ENCODE measurements at regions not wholly inside any gene's neighbourhood (a gene's known extent, or its start where the extent isn't known, plus 50 kb on each side); places are given as distances from the start of the nearest gene placed in this dataset.
A peak's percentile ranks its signal among the peaks of the same experiment; 100 is the strongest.

DNA sequence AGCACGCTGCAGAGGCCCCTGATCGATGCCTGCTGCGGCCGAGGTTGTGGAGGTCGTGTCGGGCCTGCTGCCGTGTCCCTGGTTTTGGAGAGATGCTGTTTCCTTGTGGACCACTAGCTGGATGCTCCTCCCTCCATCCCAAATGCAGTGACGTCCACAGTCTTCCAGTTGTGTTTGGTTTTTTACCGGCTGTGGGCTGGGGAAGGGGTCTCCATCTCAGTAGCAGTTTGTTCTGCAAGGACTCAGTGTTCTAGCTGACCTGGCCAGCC lies 143.0 kb upstream of the SHH start:
- no peak overlapping the region for H3K4me3 ChIP-seq (replicated peaks in 1 of 3)
- no peaks in the 10 kb centered on the region for H3K36me3 ChIP-seq
- intact Hi-C loops (cut with DNase I): no loop called here
- H3K9me3 ChIP-seq: no peaks in the 10 kb centered on the region
- TF ChIP-seq, protein P1, sequence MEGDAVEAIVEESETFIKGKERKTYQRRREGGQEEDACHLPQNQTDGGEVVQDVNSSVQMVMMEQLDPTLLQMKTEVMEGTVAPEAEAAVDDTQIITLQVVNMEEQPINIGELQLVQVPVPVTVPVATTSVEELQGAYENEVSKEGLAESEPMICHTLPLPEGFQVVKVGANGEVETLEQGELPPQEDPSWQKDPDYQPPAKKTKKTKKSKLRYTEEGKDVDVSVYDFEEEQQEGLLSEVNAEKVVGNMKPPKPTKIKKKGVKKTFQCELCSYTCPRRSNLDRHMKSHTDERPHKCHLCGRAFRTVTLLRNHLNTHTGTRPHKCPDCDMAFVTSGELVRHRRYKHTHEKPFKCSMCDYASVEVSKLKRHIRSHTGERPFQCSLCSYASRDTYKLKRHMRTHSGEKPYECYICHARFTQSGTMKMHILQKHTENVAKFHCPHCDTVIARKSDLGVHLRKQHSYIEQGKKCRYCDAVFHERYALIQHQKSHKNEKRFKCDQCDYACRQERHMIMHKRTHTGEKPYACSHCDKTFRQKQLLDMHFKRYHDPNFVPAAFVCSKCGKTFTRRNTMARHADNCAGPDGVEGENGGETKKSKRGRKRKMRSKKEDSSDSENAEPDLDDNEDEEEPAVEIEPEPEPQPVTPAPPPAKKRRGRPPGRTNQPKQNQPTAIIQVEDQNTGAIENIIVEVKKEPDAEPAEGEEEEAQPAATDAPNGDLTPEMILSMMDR (IDR thresholded peaks at IDR 0.05): no peak
- TF ChIP-seq POLR2A (IDR thresholded peaks at IDR 0.05): no peak
- H3K27ac ChIP-seq: no peak overlapping the region
- H3K4me1 ChIP-seq: peaks cover 0 to 3% of the 10 kb centered on the region in 2 donors
- H3K27me3 ChIP-seq: no peaks in the 10 kb centered on the region
- WGBS, 2 donors: 88 to 94% methylated on average over 9 of the region's 9 CpGs
- no peak for DNase-seq

DNA sequence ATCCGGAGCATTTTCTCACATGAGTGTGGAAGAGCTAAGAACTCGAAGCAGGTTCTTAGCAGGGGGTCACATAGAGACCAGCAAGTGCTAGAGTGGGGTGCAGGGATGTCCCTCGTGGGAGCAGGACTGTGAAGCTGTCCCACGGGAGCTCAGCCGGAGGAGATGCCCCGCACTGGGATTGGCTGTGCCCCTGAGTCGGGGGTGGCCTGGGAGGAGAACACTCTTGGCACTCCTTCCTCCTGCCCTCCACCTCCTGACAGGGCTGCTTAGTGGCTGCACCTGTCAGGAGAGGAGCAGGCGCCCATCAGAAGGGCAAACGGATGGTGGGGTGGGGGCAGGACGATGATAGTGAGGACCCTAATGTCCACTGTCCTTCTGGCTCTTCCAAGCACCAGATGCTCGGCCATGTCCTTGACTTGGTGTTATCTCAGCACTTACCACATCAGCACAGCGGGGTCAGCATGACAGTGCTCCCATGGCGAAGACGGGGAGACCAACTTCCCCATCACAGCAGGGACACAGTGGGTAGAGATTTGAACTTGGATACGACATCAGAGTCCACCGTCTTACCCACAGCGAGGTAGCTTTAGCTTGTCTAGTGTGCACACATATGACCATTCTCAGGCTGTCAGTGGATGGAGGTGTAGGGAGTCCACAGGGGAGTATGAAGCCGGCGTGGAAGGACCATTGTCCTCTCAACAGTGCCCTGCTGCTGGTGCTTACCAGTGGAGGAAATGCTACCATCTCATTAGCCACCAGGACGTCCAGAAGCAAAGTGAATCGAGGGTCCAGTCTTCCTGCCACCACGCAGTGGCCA lies 142.5 kb upstream of the SHH start:
- intact Hi-C loops (cut with DNase I): no loop called here
- Histone ChIP-seq H3K36me3 (no peaks in the 10 kb centered on the region), H3K9me3 (no peaks in the 10 kb centered on the region), H3K27me3 (no peaks in the 10 kb centered on the region), H3K4me3 (replicated peaks in 1 of 3) (no peak overlapping the region), H3K27ac (no peak overlapping the region), H3K4me1 (peaks cover 0 to 3% of the 10 kb centered on the region in 2 donors)
- WGBS, 2 donors: 87 to 88% methylated on average over 19 to 21 of the region's 22 CpGs
- TF ChIP-seq, protein P1 (IDR thresholded peaks at IDR 0.05): no peak
- TF ChIP-seq POLR2A (IDR thresholded peaks at IDR 0.05): no peak
- no peak for DNase-seq

DNA sequence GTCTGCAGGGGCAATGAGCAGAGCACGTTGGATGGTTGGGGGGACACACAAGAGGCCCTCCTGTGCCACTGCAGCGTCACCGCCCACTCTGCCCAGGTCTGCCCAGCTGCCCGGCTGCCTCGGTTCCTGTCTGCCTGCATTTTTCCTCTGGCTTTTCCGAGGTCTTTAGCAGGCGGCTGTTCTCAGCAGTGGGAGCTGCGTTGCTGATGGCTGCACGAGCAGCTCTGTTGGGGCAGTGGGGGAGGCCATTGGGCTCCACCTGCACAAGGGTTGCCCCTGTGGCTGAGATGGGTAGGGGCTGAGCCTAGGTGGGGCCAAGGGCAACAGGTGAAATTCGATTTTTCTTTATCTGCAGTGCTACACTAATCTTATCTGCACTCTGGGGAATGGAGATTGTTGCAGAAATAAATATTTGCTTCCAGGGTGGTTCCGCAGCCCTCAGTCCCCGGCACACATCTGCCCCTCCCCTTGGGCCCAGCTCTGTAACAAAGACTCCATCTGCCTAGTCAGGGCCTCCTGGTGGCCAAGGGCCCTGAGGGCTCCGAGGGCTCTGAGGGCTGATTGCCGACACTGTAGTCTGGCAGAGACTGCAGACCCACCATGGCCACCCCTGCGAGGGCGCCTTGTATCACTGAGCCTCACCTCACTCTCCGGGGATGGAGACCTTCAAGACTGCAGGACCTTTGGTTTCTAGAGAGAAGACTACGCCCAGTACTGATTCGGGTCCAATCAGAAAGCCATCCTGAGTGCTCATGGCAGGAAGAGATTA lies 141.7 kb upstream of the SHH start:
- TF ChIP-seq, protein P1 (IDR thresholded peaks at IDR 0.05): no peak
- no peak for TF ChIP-seq POLR2A (IDR thresholded peaks at IDR 0.05)
- H3K9me3 ChIP-seq: no peaks in the 10 kb centered on the region
- no peaks in the 10 kb centered on the region for H3K27me3 ChIP-seq
- no peak overlapping the region for H3K4me3 ChIP-seq (replicated peaks in 1 of 3)
- peak; percentile 36 to 73 for DNase-seq
- H3K27ac ChIP-seq: no peak overlapping the region
- peaks cover 0 to 3% of the 10 kb centered on the region in 2 donors for H3K4me1 ChIP-seq
- intact Hi-C loops (cut with DNase I): no loop called here
- H3K36me3 ChIP-seq: no peaks in the 10 kb centered on the region
- 49 to 71% methylated on average over 14 to 18 of the region's 19 CpGs for WGBS, 2 donors

DNA sequence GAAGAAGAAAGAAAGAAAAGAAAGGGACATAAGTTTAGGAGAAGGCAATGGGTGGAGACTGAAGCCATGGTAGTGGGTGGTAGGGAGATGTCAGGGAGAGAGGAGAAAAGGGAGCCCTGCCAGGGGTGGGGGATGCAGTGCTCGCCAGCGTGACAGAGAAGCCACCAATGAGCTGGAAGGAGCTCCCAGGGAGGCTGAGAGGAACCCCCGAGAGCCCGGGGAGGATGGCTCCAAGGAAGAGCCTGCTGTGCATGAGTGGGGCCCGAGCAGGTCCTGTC lies 141.2 kb upstream of the SHH start:
- TF ChIP-seq, protein P1 (IDR thresholded peaks at IDR 0.05): no peak
- no peak for TF ChIP-seq POLR2A (IDR thresholded peaks at IDR 0.05)
- Histone ChIP-seq H3K9me3 (no peaks in the 10 kb centered on the region), H3K4me1 (peaks cover 0 to 3% of the 10 kb centered on the region in 2 donors), H3K27me3 (no peaks in the 10 kb centered on the region), H3K27ac (no peak overlapping the region), H3K4me3 (replicated peaks in 1 of 3) (no peak overlapping the region), H3K36me3 (no peaks in the 10 kb centered on the region)
- DNase-seq: no peak
- intact Hi-C loops (cut with DNase I): no loop called here
- WGBS, 2 donors: 27 to 41% methylated on average over 5 of the region's 5 CpGs

DNA sequence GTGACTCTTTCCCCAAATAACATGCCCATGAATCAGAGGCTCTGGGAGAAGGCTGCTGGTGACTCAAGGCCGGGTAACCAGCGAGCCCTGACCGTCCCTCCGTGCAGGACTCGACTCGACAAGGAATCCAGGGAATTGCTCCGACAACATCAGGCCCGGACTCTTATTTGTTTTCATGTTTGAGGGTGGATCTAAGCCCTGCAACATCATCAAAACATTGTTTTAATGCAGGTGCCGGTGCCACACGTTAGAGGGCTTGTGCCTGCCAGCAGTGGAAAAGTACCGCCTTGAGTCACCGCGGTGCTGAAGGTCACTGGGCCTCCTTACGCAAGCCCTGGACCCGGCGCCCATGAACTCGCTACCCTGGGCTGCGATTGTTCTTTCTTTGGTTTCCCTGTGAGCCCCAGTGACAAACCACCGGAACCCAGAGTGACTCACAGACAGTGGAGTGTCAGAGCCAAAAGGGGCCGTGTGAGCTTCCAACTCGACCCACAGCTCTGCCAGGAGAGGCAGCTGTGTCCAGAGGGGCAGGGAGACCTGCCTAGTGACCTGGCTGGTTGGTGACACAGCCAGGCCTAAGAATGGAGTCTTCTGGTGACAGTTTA lies 139.4 kb upstream of the SHH start:
- Histone ChIP-seq H3K36me3 (no peaks in the 10 kb centered on the region), H3K4me3 (replicated peaks in 1 of 3) (no peak overlapping the region), H3K27ac (no peak overlapping the region), H3K4me1 (peaks cover 0 to 3% of the 10 kb centered on the region in 2 donors), H3K9me3 (no peaks in the 10 kb centered on the region), H3K27me3 (no peaks in the 10 kb centered on the region)
- TF ChIP-seq POLR2A (IDR thresholded peaks at IDR 0.05): no peak
- TF ChIP-seq, protein P1 (IDR thresholded peaks at IDR 0.05): no peak
- DNase-seq: no peak
- WGBS, 2 donors: 83 to 94% methylated on average over 18 to 21 of the region's 21 CpGs
- intact Hi-C loops (cut with DNase I): no loop called here

Measured in thyroid gland (tissue), 4 donors.